ENCODE measurements at regions not wholly inside any gene's neighbourhood (a gene's known extent, or its start where the extent isn't known, plus 50 kb on each side); places are given as distances from the start of the nearest gene placed in this dataset.

DNA sequence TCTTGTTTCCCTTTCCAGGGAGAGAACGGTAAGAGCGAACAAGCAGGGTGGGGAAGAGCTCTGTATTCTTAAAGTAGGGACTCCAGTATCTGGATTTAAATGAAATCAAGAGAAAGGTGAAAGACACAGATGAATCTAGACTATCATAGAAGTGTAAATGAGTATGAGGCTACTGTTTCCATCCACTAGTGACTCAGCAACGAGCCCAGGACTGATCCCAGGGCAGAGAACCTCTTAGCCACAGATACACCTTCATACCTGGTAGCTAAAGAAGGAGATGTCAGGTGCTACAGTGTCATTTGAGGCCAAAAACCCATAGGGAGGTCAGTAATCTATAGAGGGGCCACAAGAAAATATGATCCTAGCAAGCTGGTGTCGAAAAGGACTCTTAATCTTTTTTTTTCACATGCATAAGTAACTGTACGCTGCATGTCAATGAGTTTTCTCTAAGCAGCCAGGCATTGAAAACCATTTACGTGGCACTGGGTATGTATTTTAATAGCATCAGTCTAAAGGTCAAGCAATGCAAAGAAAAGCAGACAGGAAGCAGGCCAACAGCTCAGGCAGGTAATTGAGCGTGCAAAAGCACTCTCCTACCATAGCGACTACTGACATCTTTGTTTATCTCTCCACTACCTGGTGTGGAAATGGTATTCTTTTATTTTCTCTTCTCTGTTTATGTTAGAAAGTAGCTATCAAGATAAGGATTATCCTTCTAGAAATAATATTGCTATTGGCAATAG lies 91.5 kb upstream of the EGR2 start:
- Mint-ChIP-seq H3K36me3 (ENCODE audit: insufficient read depth, unreplicated experiment) (no peaks in the 10 kb centered on the region), H3K27ac (ENCODE audit: unreplicated experiment) (no peak overlapping the region), H3K9me3 (ENCODE audit: unreplicated experiment) (no peaks in the 10 kb centered on the region), H3K4me1 (ENCODE audit: low read depth, unreplicated experiment) (no peaks in the 10 kb centered on the region), H3K4me3 (ENCODE audit: unreplicated experiment) (no peak overlapping the region), H3K27me3 (ENCODE audit: insufficient read depth, unreplicated experiment) (peaks cover 17% of the 10 kb centered on the region)
- Histone ChIP-seq H3K36me3 (ENCODE audit: control insufficient read depth, insufficient read depth, low read length) (no peaks in the 10 kb centered on the region), H3K4me1 (no peaks in the 10 kb centered on the region), H3K27me3 (replicated peaks; ENCODE audit: control insufficient read depth, insufficient read depth, low read length) (no peaks in the 10 kb centered on the region; the same call in 1 of the 2 replicates), H3K4me3 (ENCODE audit: low read depth, low read length) (no peak overlapping the region), H3K9me3 (no peaks in the 10 kb centered on the region)
- intact Hi-C loops (cut with micrococcal nuclease; ENCODE audit: unreplicated experiment) = no loop called here
- TF ChIP-seq, protein P1, sequence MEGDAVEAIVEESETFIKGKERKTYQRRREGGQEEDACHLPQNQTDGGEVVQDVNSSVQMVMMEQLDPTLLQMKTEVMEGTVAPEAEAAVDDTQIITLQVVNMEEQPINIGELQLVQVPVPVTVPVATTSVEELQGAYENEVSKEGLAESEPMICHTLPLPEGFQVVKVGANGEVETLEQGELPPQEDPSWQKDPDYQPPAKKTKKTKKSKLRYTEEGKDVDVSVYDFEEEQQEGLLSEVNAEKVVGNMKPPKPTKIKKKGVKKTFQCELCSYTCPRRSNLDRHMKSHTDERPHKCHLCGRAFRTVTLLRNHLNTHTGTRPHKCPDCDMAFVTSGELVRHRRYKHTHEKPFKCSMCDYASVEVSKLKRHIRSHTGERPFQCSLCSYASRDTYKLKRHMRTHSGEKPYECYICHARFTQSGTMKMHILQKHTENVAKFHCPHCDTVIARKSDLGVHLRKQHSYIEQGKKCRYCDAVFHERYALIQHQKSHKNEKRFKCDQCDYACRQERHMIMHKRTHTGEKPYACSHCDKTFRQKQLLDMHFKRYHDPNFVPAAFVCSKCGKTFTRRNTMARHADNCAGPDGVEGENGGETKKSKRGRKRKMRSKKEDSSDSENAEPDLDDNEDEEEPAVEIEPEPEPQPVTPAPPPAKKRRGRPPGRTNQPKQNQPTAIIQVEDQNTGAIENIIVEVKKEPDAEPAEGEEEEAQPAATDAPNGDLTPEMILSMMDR (IDR thresholded peaks at IDR 0.05; ENCODE audit: insufficient read depth in 1 of 2, low read depth in 1 of 2, low read length in 1 of 2, severe bottlenecking in 1 of 2, unreplicated experiment in 1 of 2) = no peak
- no peak for DNase-seq
- BruUV-seq (replicated peaks) = no TSS peak
- ChIA-PET CTCF (no interaction called here), POLR2A (no interaction called here)

DNA sequence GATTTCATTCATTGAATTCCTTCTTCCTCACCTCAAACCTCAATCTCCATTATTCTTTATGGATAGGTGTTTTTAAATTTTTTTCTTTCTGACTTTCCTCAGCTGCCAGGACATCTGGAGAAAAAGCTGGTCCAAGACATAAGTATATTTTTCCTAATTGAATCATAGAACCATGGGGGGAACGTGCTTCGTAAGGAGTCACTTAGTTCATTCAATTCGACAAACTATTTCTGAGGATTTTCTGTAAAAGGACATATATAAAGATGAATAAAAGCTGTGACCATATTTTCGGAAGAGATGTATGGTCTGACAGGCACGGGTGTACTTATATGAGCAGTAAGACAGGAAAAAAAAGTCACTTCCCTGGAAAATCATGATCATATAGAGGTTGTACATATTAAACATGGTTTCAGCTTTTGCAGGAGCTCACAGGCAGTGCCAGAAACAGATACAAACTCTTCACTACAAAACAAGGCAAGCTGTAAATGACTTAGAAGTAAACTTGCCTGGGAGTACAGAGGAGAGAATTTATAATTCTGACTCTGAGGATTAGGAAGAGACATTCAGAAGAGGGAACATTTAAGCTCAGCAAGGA lies 88.2 kb upstream of the EGR2 start:
- H3K27ac Mint-ChIP-seq (ENCODE audit: unreplicated experiment) = no peak overlapping the region
- H3K27me3 Mint-ChIP-seq (ENCODE audit: insufficient read depth, unreplicated experiment) = peaks cover 19% of the 10 kb centered on the region
- no peak for DNase-seq
- no peaks in the 10 kb centered on the region for H3K27me3 ChIP-seq (replicated peaks; ENCODE audit: control insufficient read depth, insufficient read depth, low read length)
- POLR2A ChIA-PET = interaction anchor here (0.6 kb wide), 1 partner anchor 893 kb away, joined by 4 read pairs; no protein-coding TSS in a partner anchor
- no peaks in the 10 kb centered on the region for H3K4me1 Mint-ChIP-seq (ENCODE audit: low read depth, unreplicated experiment)
- CTCF ChIA-PET = no interaction called here
- no peak overlapping the region for H3K4me3 ChIP-seq (ENCODE audit: low read depth, low read length)
- H3K9me3 Mint-ChIP-seq (ENCODE audit: unreplicated experiment) = no peaks in the 10 kb centered on the region
- no peaks in the 10 kb centered on the region for H3K36me3 ChIP-seq (ENCODE audit: control insufficient read depth, insufficient read depth, low read length)
- BruUV-seq (replicated peaks) = no TSS peak
- no peaks in the 10 kb centered on the region for H3K36me3 Mint-ChIP-seq (ENCODE audit: insufficient read depth, unreplicated experiment)
- H3K9me3 ChIP-seq = no peaks in the 10 kb centered on the region
- no peak overlapping the region for H3K4me3 Mint-ChIP-seq (ENCODE audit: unreplicated experiment)
- TF ChIP-seq, protein P1 (IDR thresholded peaks at IDR 0.05; ENCODE audit: insufficient read depth in 1 of 2, low read depth in 1 of 2, low read length in 1 of 2, severe bottlenecking in 1 of 2, unreplicated experiment in 1 of 2) = no peak
- H3K4me1 ChIP-seq = no peaks in the 10 kb centered on the region
- intact Hi-C loops (cut with micrococcal nuclease; ENCODE audit: unreplicated experiment) = no loop called here

DNA sequence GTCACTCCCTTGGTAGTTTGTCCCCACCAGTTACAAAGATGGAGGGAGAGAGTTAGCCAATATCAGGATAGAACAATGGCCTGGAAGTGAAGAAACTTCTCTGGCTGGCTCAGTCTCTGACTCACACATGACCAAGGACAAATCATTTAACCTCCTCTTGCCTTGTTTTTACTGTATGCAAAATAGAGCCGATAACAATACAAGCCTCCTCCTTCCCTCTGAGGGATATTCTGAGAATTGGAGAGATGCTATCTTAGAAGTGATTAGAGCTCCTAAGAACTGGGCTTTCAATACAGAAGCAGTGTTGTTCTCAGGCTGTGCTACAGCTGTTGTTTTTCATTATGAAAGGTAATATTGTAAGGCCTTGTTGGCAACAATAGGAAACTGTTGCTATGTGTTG lies 87.7 kb upstream of the EGR2 start:
- DNase-seq = no peak
- no peak overlapping the region for H3K27ac Mint-ChIP-seq (ENCODE audit: unreplicated experiment)
- Histone ChIP-seq H3K27me3 (replicated peaks; ENCODE audit: control insufficient read depth, insufficient read depth, low read length) (no peaks in the 10 kb centered on the region), H3K4me3 (ENCODE audit: low read depth, low read length) (no peak overlapping the region), H3K36me3 (ENCODE audit: control insufficient read depth, insufficient read depth, low read length) (no peaks in the 10 kb centered on the region), H3K4me1 (no peaks in the 10 kb centered on the region), H3K9me3 (no peaks in the 10 kb centered on the region)
- no peaks in the 10 kb centered on the region for H3K9me3 Mint-ChIP-seq (ENCODE audit: unreplicated experiment)
- H3K27me3 Mint-ChIP-seq (ENCODE audit: insufficient read depth, unreplicated experiment) = peaks cover 20% of the 10 kb centered on the region
- TF ChIP-seq, protein P1 (IDR thresholded peaks at IDR 0.05; ENCODE audit: insufficient read depth in 1 of 2, low read depth in 1 of 2, low read length in 1 of 2, severe bottlenecking in 1 of 2, unreplicated experiment in 1 of 2) = no peak
- no peaks in the 10 kb centered on the region for H3K36me3 Mint-ChIP-seq (ENCODE audit: insufficient read depth, unreplicated experiment)
- intact Hi-C loops (cut with micrococcal nuclease; ENCODE audit: unreplicated experiment) = no loop called here
- H3K4me1 Mint-ChIP-seq (ENCODE audit: low read depth, unreplicated experiment) = no peaks in the 10 kb centered on the region
- ChIA-PET CTCF (no interaction called here), POLR2A (no interaction called here)
- no TSS peak for BruUV-seq (replicated peaks)
- H3K4me3 Mint-ChIP-seq (ENCODE audit: unreplicated experiment) = no peak overlapping the region
